IMR-90 (cell line): ENCODE measurements at regions not wholly inside any gene's neighbourhood (a gene's known extent, or its start where the extent isn't known, plus 50 kb on each side); places are given as distances from the start of the nearest gene placed in this dataset.

ENCODE experiments used
- ATAC-seq: fragments of 200-7000 bp; cut with Tn5 transposase; 2 replicates; pipeline ENCODE4 v1.9.1; 2020; ENCODE audit warnings: low read depth, mild to moderate bottlenecking, moderate library complexity
- BruUV-seq: library from RNA; stranded (reverse); fragments of 400-500 nt; replicated peaks from 2 replicates; lab custom pipeline; 2021; lab: Mats Ljungman, UMichigan
- CTCF ChIA-PET: fragments of 300-600 bp; formaldehyde crosslinking; extraction: SDS; loops from one replicate; lab custom pipeline; 2021; ENCODE audit warnings: antibody characterized with exemption; lab: Yijun Ruan, JAX
- POLR2A ChIA-PET: fragments of 300-600 bp; sonication (Branson Sonifier 250); formaldehyde crosslinking; loops from one replicate; lab custom pipeline; 2022; ENCODE audit warnings: antibody characterized with exemption; ENCODE audit not compliant: unreplicated experiment; lab: Charles Lee
- DNase-seq: peaks from one replicate; pipeline ENCODE4 v3.0.0; 2013
- H2AFZ ChIP-seq: replicated peaks from 2 replicates; pipeline ENCODE3; 2013; ENCODE audit warnings: low read length, mild to moderate bottlenecking; ENCODE audit not compliant: poor library complexity
- H2AK5ac ChIP-seq: 2 replicates; pipeline ENCODE4 v1.6.1; 2013; ENCODE audit warnings: low read depth, low read length, inconsistent platforms
- H2AK9ac ChIP-seq: replicated peaks from 2 replicates; pipeline ENCODE3; 2013; ENCODE audit warnings: mild to moderate bottlenecking, low read depth, low read length, moderate library complexity; ENCODE audit not compliant: poor library complexity
- H2BK120ac ChIP-seq: 2 replicates; pipeline ENCODE4 v1.6.1; 2013; ENCODE audit warnings: low read depth, low read length, inconsistent platforms
- H2BK15ac ChIP-seq: 3 replicates; pipeline ENCODE4 v1.6.1; 2013; ENCODE audit warnings: low read depth, low read length, inconsistent platforms
- H2BK20ac ChIP-seq: 2 replicates; pipeline ENCODE4 v1.6.1; 2013; ENCODE audit warnings: low read depth, mild to moderate bottlenecking, inconsistent platforms, low read length, moderate library complexity
- H2BK5ac ChIP-seq: 2 replicates; pipeline ENCODE4 v1.6.1; 2013; ENCODE audit warnings: mild to moderate bottlenecking, low read depth, low read length, inconsistent platforms; ENCODE audit not compliant: poor library complexity, severe bottlenecking
- H3K14ac ChIP-seq: replicated peaks from 2 replicates; pipeline ENCODE4 v1.6.1; 2013; ENCODE audit warnings: low read depth, low read length, inconsistent platforms
- H3K18ac ChIP-seq: 2 replicates; pipeline ENCODE4 v1.6.1; 2013; ENCODE audit warnings: low read depth, low read length, control low read depth
- H3K23ac ChIP-seq: 2 replicates; pipeline ENCODE4 v1.6.1; 2013; ENCODE audit warnings: low read depth, low read length, inconsistent platforms
- H3K27ac ChIP-seq: 2 replicates; pipeline ENCODE4 v1.5.1; 2013; ENCODE audit warnings: mild to moderate bottlenecking, control low read depth, low read length; ENCODE audit not compliant: insufficient read depth
- H3K27me3 ChIP-seq: 2 replicates; pipeline ENCODE4 v1.6.1; 2013; ENCODE audit warnings: low read length; ENCODE audit not compliant: control insufficient read depth, insufficient read depth
- H3K36me3 ChIP-seq: 2 replicates; pipeline ENCODE4 v1.6.1; 2013; ENCODE audit warnings: low read length, mixed read lengths; ENCODE audit not compliant: control insufficient read depth, insufficient read depth
- H3K4ac ChIP-seq: 2 replicates; pipeline ENCODE4 v1.6.1; 2013; ENCODE audit warnings: low read depth, low read length, inconsistent platforms
- H3K4me1 ChIP-seq: 2 replicates; pipeline ENCODE4 v1.6.1; 2013; ENCODE audit warnings: low read length, mixed read lengths; ENCODE audit not compliant: control insufficient read depth, insufficient read depth
- H3K4me2 ChIP-seq: 2 replicates; pipeline ENCODE4 v1.6.1; 2013; ENCODE audit warnings: low read depth, mild to moderate bottlenecking, control low read depth, low read length, moderate library complexity
- H3K4me3 ChIP-seq: 2 replicates; pipeline ENCODE4 v1.5.1; 2013; ENCODE audit warnings: low read depth, mild to moderate bottlenecking, control low read depth, low read length, moderate library complexity; ENCODE audit not compliant: insufficient read depth
- H3K56ac ChIP-seq: 2 replicates; pipeline ENCODE4 v1.6.1; 2013; ENCODE audit warnings: low read length, inconsistent platforms; ENCODE audit not compliant: insufficient read depth; ENCODE audit errors: extremely low read depth
- H3K79me1 ChIP-seq, 2 experiments: 2 replicates each; pipeline ENCODE4 v1.6.1; 2013; ENCODE audit warnings: low read length in 2 of 2, inconsistent platforms in 1 of 2, low read depth in 1 of 2
- H3K9ac ChIP-seq: 2 replicates; pipeline ENCODE4 v1.6.1; 2013; ENCODE audit warnings: low read depth, low read length, control low read depth
- H3K9me1 ChIP-seq: 2 replicates; pipeline ENCODE4 v1.6.1; 2013; ENCODE audit warnings: low read length, inconsistent platforms; ENCODE audit not compliant: insufficient read depth
- H3K9me3 ChIP-seq: 2 replicates; pipeline ENCODE4 v1.6.1; 2013; ENCODE audit warnings: low read length; ENCODE audit not compliant: control insufficient read depth, insufficient read depth
- H4K20me1 ChIP-seq: 2 replicates; pipeline ENCODE4 v1.6.1; 2013; ENCODE audit warnings: low read length, inconsistent platforms; ENCODE audit not compliant: insufficient read depth
- H4K5ac ChIP-seq: 2 replicates; pipeline ENCODE4 v1.6.1; 2013; ENCODE audit warnings: mild to moderate bottlenecking, low read depth, low read length, control low read depth
- H4K8ac ChIP-seq, 2 experiments: 2 replicates each; pipeline ENCODE4 v1.6.1; 2013; ENCODE audit warnings: low read depth in 2 of 2, low read length in 2 of 2, control low read depth in 1 of 2, inconsistent platforms in 1 of 2
- H4K91ac ChIP-seq: 2 replicates; pipeline ENCODE4 v1.6.1; 2013; ENCODE audit warnings: low read depth, low read length, inconsistent platforms; ENCODE audit not compliant: insufficient read depth
- BHLHE40 ChIP-seq: fragments of 150-350 bp; IDR thresholded peaks from 2 replicates; pipeline ENCODE4 v1.6.1; 2016; ENCODE audit warnings: mild to moderate bottlenecking, low read depth, low read length
- CEBPB ChIP-seq: IDR thresholded peaks from 2 replicates; pipeline ENCODE4 v1.6.1; 2012; ENCODE audit warnings: low read depth, low read length, improper control_type of control experiment
- CHD1 ChIP-seq: IDR thresholded peaks from 2 replicates; pipeline ENCODE4 v1.6.1; 2012; ENCODE audit warnings: low read depth, low read length, improper control_type of control experiment
- CTCF ChIP-seq: conservative IDR thresholded peaks from 2 replicates; pipeline ENCODE4 v1.5.1; 2012; ENCODE audit warnings: mild to moderate bottlenecking, low read depth, low read length, improper control_type of control experiment
- ELK1 ChIP-seq: fragments of 150-350 bp; IDR thresholded peaks from 2 replicates; pipeline ENCODE4 v1.6.1; 2016; ENCODE audit warnings: low read depth, mild to moderate bottlenecking, low read length, moderate library complexity, borderline replicate concordance
- FOS ChIP-seq: fragments of 150-350 bp; IDR thresholded peaks from 2 replicates; pipeline ENCODE4 v1.6.1; 2016; ENCODE audit warnings: low read depth, low read length
- MAFK ChIP-seq: IDR thresholded peaks from 2 replicates; pipeline ENCODE4 v1.6.1; 2012; ENCODE audit warnings: low read depth, low read length, improper control_type of control experiment
- MAZ ChIP-seq: IDR thresholded peaks from 2 replicates; pipeline ENCODE4 v1.6.1; 2012; ENCODE audit warnings: low read depth, mild to moderate bottlenecking, low read length, improper control_type of control experiment, moderate library complexity, borderline replicate concordance
- MXI1 ChIP-seq: IDR thresholded peaks from 2 replicates; pipeline ENCODE4 v1.6.1; 2012; ENCODE audit warnings: low read depth, mild to moderate bottlenecking, low read length, moderate library complexity, borderline replicate concordance
- NFE2L2 ChIP-seq: fragments of 150-350 bp; IDR thresholded peaks from 2 replicates; pipeline ENCODE4 v1.6.1; 2016; ENCODE audit warnings: low read depth, mild to moderate bottlenecking, low read length
- POLR2A ChIP-seq: IDR thresholded peaks from 2 replicates; pipeline ENCODE4 v1.6.1; 2012; ENCODE audit warnings: mild to moderate bottlenecking, low read depth, low read length
- RAD21 ChIP-seq: IDR thresholded peaks from 2 replicates; pipeline ENCODE4 v1.6.1; 2012; ENCODE audit warnings: low read length, improper control_type of control experiment
- RCOR1 ChIP-seq: IDR thresholded peaks from 2 replicates; pipeline ENCODE4 v1.6.1; 2012; ENCODE audit warnings: mild to moderate bottlenecking, low read length, improper control_type of control experiment; ENCODE audit not compliant: insufficient replicate concordance
- RFX5 ChIP-seq: IDR thresholded peaks from 2 replicates; pipeline ENCODE4 v1.8.0; 2012; ENCODE audit warnings: low read depth, mild to moderate bottlenecking, low read length, moderate library complexity
- SMC3 ChIP-seq: fragments of 150-350 bp; IDR thresholded peaks from 2 replicates; pipeline ENCODE4 v1.6.1; 2016; ENCODE audit warnings: low read depth, mild to moderate bottlenecking, antibody characterized with exemption, low read length, moderate library complexity
- USF2 ChIP-seq: fragments of 150-350 bp; IDR thresholded peaks from 2 replicates; pipeline ENCODE4 v1.6.1; 2017; ENCODE audit warnings: mild to moderate bottlenecking, antibody characterized with exemption, low read length, low read depth
- WGBS, 2 experiments: methylation state at CpG; one replicate each; pipeline versions ENCODE4 v1.1.5 to v1.1.7; 2013; ENCODE audit warnings: missing lambda C conversion rate in 2 of 2; ENCODE audit not compliant: insufficient read length in 1 of 2; ENCODE audit errors: extremely low coverage in 2 of 2; 5-methylcytosine and 5-hydroxymethylcytosine counted together
- dilution Hi-C: fragments of 300-500 bp; cut with HindIII; formaldehyde crosslinking; loops from one replicate; pipeline ENCODE4 v1.14.3; 2018; ENCODE audit warnings: low sequenced_read_pairs; ENCODE audit not compliant: unreplicated experiment
- in situ Hi-C: fragments of 300-500 bp; cut with MboI; formaldehyde crosslinking; loops from 3 replicates; pipeline ENCODE4 v1.14.3; 2019; ENCODE audit warnings: low sequenced_read_pairs, inconsistent platforms, mixed read lengths
- intact Hi-C: fragments of 100-400 bp; cut with micrococcal nuclease; formaldehyde crosslinking; loops from 2 replicates; pipeline ENCODE4 v1.10.0; 2022

GRCh38 chr2:74740395-74740740, 86.3 kb downstream of the SEMA4F start:
- DNase-seq = no peak
- Histone ChIP-seq H3K14ac (peak overlapping the region; percentile 11; the same call in 1 of the 2 replicates), H3K9me3 (peaks cover 2% of the 10 kb centered on the region; the same call in 1 of the 2 replicates), H2AFZ (peak overlapping the region; percentile 33), H3K18ac (peak overlapping the region; percentile 54; the same call in 1 of the 2 replicates), H3K4ac (peak overlapping the region; percentile 87), H3K23ac (peak overlapping the region; percentile 65), H3K4me3 (no peak overlapping the region), H4K5ac (peak overlapping the region; percentile 22; the same call in 1 of the 2 replicates), H3K79me1 (no peaks in the 10 kb centered on the region), H2BK15ac (peak overlapping the region; percentile 26; the same call in 2 of the 3 replicates), H3K9me1 (peaks cover 16% of the 10 kb centered on the region; the same call in 1 of the 2 replicates), H2BK20ac (peak overlapping the region; percentile 90), H3K4me1 (peaks cover 18% of the 10 kb centered on the region), H2AK5ac (peak overlapping the region; percentile 53; the same call in 1 of the 2 replicates), H4K20me1 (no peaks in the 10 kb centered on the region), H4K8ac (peak overlapping the region; percentile 12 to 63; a peak in 3 of 4 replicates), H2AK9ac (peak overlapping the region; percentile 70), H3K27ac (peak overlapping the region; percentile 16; the same call in 1 of the 2 replicates), H4K91ac (peak overlapping the region; percentile 83), H3K56ac (peak overlapping the region; percentile 16; the same call in 1 of the 2 replicates), H3K27me3 (no peaks in the 10 kb centered on the region), H2BK120ac (peak overlapping the region; percentile 92), H2BK5ac (peak overlapping the region; percentile 86), H3K9ac (no peak overlapping the region), H3K4me2 (peak overlapping the region; percentile 27; the same call in 1 of the 2 replicates), H3K36me3 (no peaks in the 10 kb centered on the region)
- no CpG with 5 or more reads among the region's 3 CpGs for WGBS, 2 experiments
- ChIA-PET POLR2A (no interaction called here), CTCF (interaction anchor here (1.4 kb wide), 2 partner anchors 22 to 96 kb away, joined by 3 to 6 read pairs; no protein-coding TSS in a partner anchor)
- TF ChIP-seq CTCF (no peak), FOS (no peak), CHD1 (no peak), ELK1 (no peak), USF2 (no peak), CEBPB (no peak), BHLHE40 (no peak), POLR2A (no peak), SMC3 (no peak), RCOR1 (no peak), MXI1 (no peak), RFX5 (no peak), MAZ (no peak), MAFK (no peak), NFE2L2 (no peak), RAD21 (no peak)
- peak; percentile 58 for ATAC-seq
- BruUV-seq = no TSS peak
- dilution Hi-C loops (no loop called here), intact Hi-C loops (loop anchor here (10.0 kb wide), 1 partner anchor 94 kb away; the partner anchor contains the start of gene HK2), in situ Hi-C loops (no loop called here)
